ENCODE measurements at regions not wholly inside any gene's neighbourhood (a gene's known extent, or its start where the extent isn't known, plus 50 kb on each side); places are given as distances from the start of the nearest gene placed in this dataset.

DNA sequence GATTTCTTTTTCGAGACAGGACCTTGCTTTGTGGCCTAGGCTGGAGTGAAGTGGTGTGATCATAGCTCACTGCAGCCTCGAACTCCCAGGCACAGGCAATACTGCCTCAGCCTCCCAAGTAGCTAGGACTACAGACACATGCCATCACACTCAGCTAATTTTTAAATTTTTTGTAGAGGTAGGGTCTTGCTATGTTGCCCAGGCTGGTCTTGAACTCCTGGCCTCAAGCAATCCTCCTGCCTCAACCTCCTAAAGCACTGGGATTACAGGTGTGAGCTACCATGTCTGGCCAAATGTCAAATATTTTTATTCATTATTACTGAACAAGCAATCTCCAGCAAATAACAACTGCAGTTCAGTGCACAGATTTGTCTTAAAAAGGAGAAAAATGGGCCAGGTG lies 131.7 kb upstream of the IFNGR1 start:
- Histone ChIP-seq H3K27me3 (no peaks in the 10 kb centered on the region), H3K9me3 (no peaks in the 10 kb centered on the region), H3K4me3 (no peak overlapping the region), H3K27ac (no peak overlapping the region), H3K36me3 (ENCODE audit: low read depth, missing control alignments) (no peaks in the 10 kb centered on the region), H3K4me1 (peaks cover 6% of the 10 kb centered on the region)
- DNase-seq, result no peak
- WGBS, 2 donors, result 65 to 78% methylated on average over 2 of the region's 2 CpGs
- intact Hi-C loops (cut with DNase I; ENCODE audit: low total_unique reads), result no loop called here
- TF ChIP-seq POLR2A (IDR thresholded peaks at IDR 0.05) (no peak), CTCF (IDR thresholded peaks at IDR 0.05) (no peak)

- no peaks in the 10 kb centered on the region for H3K9me3 ChIP-seq
- no peaks in the 10 kb centered on the region for H3K27me3 ChIP-seq
- no peaks in the 10 kb centered on the region for H3K36me3 ChIP-seq (ENCODE audit: low read depth, missing control alignments)
- H3K27ac ChIP-seq, result no peak overlapping the region
- no peak for DNase-seq
- H3K4me3 ChIP-seq, result no peak overlapping the region
- WGBS, 2 donors, result 34 to 47% methylated on average over 11 of the region's 11 CpGs
- intact Hi-C loops (cut with DNase I; ENCODE audit: low total_unique reads), result no loop called here
- TF ChIP-seq POLR2A (IDR thresholded peaks at IDR 0.05), result no peak
- H3K4me1 ChIP-seq, result peaks cover 6% of the 10 kb centered on the region
Measured at GRCh38 chr6:137349856-137350830, 131.0 kb upstream of the IFNGR1 start.

GRCh38 chr6:137348777-137349176 lies 129.6 kb upstream of the IFNGR1 start:
- intact Hi-C loops (cut with DNase I; ENCODE audit: low total_unique reads), result no loop called here
- no peak overlapping the region for H3K4me3 ChIP-seq
- 89 to 97% methylated on average over 3 of the region's 3 CpGs for WGBS, 2 donors
- H3K36me3 ChIP-seq (ENCODE audit: low read depth, missing control alignments), result no peaks in the 10 kb centered on the region
- no peak overlapping the region for H3K27ac ChIP-seq
- H3K9me3 ChIP-seq, result no peaks in the 10 kb centered on the region
- H3K27me3 ChIP-seq, result no peaks in the 10 kb centered on the region
- peaks cover 6% of the 10 kb centered on the region for H3K4me1 ChIP-seq
- no peak for DNase-seq
- TF ChIP-seq CTCF (IDR thresholded peaks at IDR 0.05) (no peak), POLR2A (IDR thresholded peaks at IDR 0.05) (no peak)

DNA sequence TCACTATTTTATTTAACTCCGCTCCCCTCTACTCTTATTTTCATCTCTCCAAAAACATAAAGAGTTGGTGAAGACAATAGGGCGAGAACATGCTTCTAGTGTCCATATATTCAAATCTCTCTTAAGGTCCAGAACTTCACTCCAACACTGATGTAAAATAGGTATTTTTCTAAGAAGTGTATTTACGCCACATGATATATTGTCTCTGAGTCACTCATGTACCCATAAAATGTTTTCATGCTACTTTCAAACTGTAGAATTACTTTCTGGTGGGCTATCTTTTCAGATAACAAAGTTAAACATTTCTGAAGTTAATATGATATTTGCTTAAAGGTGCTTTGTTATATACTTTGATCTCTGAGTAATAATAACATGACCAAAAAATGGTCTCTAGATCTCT lies 124.1 kb upstream of the IFNGR1 start:
- Histone ChIP-seq H3K27me3 (no peaks in the 10 kb centered on the region), H3K27ac (no peak overlapping the region), H3K4me1 (peaks cover 10% of the 10 kb centered on the region), H3K4me3 (no peak overlapping the region), H3K36me3 (ENCODE audit: low read depth, missing control alignments) (no peaks in the 10 kb centered on the region), H3K9me3 (no peaks in the 10 kb centered on the region)
- WGBS, 2 donors, result 86 to 94% methylated on average over 3 of the region's 3 CpGs
- DNase-seq, result no peak
- intact Hi-C loops (cut with DNase I; ENCODE audit: low total_unique reads), result no loop called here
- TF ChIP-seq CTCF (IDR thresholded peaks at IDR 0.05), result no peak
- no peak for TF ChIP-seq POLR2A (IDR thresholded peaks at IDR 0.05)

- no peaks in the 10 kb centered on the region for H3K36me3 ChIP-seq (ENCODE audit: low read depth, missing control alignments)
- DNase-seq, result no peak
- H3K4me1 ChIP-seq, result peaks cover 10% of the 10 kb centered on the region
- no peak overlapping the region for H3K27ac ChIP-seq
- TF ChIP-seq CTCF (IDR thresholded peaks at IDR 0.05), result no peak
- TF ChIP-seq POLR2A (IDR thresholded peaks at IDR 0.05), result no peak
- intact Hi-C loops (cut with DNase I; ENCODE audit: low total_unique reads), result no loop called here
- H3K27me3 ChIP-seq, result no peaks in the 10 kb centered on the region
- H3K4me3 ChIP-seq, result no peak overlapping the region
- WGBS, 2 donors, result 44 to 50% methylated on average over 12 of the region's 12 CpGs
- no peaks in the 10 kb centered on the region for H3K9me3 ChIP-seq
Measured at GRCh38 chr6:137342607-137343190, 123.5 kb upstream of the IFNGR1 start.

Measured in testis (tissue), 2 donors.